GM10266 (cell line): ENCODE measurements at regions not wholly inside any gene's neighbourhood (a gene's known extent, or its start where the extent isn't known, plus 50 kb on each side); places are given as distances from the start of the nearest gene placed in this dataset.

Experiments used
- DNase-seq: peaks from one replicate; pipeline ENCODE4 v3.0.0; 2012; ENCODE audit errors: extremely low spot score
- CTCF ChIP-seq: IDR thresholded peaks from 2 replicates; pipeline ENCODE4 v1.5.1; 2012; ENCODE audit warnings: mild to moderate bottlenecking, low read depth; ENCODE audit not compliant: control insufficient read depth, insufficient read depth; ENCODE audit errors: missing control alignments

DNA sequence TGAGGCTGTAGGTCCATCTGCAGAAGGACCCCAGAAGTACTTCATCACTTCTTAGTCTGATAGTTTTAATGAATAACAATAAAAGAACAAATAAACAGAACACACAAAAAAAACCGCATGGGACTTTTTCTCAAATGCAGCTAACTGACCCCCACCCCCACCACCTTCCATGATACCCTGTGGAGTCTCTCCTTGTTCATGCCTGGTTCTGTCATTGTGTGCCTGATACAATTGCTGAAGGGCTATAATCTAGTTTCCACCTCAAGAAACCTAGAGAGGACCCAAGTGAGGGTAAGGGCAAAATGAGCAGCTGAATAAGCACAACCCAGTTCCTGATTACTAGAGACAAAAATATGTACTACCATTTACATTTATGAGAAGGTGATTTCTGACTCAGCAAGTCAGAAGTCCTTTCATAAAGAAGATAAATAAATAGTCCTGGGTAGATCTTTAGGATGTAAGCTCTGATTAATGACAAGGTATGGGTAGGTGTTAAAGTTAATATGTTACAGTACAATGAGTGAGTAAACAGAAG, 155.1 kb downstream of the TMA16 start:
- no peak for DNase-seq
- no peak for TF ChIP-seq CTCF

- TF ChIP-seq CTCF, result no peak
- DNase-seq, result no peak
Measured at GRCh38 chr4:163651761-163652160, 157.3 kb downstream of the TMA16 start.

- no peak for DNase-seq
- no peak for TF ChIP-seq CTCF
Measured at GRCh38 chr4:163654621-163655020, 160.1 kb downstream of the TMA16 start.

DNA sequence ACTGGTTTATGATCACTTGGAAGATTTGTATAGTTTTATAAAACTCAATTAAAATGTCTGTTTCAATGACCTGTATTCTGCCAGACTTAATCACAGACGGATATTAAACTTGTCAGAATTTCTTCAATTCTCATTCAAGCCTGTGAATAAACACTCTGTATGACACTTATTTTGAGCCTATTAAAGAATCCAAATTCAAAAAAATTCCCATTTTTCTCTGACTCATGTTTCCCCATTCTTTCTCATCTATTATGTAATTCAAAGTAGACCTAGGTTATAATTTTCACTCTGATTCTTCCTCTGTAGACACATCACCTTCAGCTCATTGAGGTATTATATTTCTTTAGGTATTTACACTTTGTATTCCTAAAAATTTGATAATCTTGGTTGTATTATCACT, 166.1 kb downstream of the TMA16 start:
- TF ChIP-seq CTCF, result no peak
- no peak for DNase-seq

DNA sequence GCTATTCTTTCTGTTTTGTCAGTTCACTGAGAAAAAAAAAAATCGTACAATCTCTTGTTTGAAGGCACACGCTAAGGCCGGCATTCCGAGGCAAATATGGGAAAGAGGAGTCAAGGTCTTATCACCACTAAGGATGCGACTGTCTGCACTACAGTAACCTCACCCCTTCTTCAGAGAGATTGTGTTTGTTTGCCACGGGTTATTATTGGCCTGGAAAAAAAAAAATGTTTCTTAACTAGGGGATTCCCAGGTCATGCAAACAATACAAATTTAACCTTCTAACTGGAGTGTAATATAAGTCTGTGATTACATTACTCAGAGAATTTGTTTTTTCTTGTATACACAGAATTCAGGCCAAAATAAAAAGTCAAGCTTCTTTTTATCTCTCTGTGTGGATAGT, 168.3 kb downstream of the TMA16 start:
- TF ChIP-seq CTCF, result no peak

DNA sequence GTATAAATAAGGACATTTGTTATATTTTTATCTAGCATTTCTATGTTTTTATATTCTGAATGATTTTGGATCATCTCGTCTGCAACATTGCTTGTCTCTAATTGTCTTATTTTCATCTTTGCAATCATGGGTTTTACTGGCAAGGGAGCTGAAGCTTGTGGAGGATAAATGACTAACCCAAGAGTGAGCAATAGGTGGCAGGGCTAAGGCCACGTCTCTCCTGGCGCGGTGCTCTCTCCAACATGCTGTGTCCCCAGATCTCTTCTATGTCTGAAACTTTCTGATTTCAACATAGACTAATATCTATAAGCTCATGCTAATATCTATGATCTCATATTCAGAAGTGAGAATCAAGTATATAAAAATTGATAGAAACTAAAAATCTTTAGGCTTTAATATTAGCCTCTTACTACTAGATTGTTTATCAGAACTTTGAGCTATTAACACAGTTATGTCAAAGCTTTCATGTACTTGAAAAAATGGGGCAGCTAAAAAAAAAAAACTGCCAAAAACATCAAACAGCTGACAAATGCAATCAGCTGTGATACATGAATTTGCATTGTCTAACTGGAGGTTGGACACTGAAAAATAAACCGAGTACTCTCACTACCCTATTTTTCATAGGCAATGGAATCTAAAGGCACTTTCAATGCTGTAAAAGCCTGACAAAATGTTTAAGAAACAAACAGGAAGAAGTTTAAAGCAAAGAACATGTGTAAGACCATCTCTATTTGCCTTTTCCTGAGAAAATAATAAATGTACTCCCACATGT, 169.2 kb downstream of the TMA16 start:
- DNase-seq, result peak; percentile 25
- no peak for TF ChIP-seq CTCF

More for the DNA sequence above, 168.3 kb downstream of the TMA16 start:
- no peak for DNase-seq

- TF ChIP-seq CTCF, result no peak
- DNase-seq, result no peak
Measured at GRCh38 chr4:163665101-163665500, 170.6 kb downstream of the TMA16 start.
